ENCODE measurements at regions not wholly inside any gene's neighbourhood (a gene's known extent, or its start where the extent isn't known, plus 50 kb on each side); places are given as distances from the start of the nearest gene placed in this dataset.

DNA sequence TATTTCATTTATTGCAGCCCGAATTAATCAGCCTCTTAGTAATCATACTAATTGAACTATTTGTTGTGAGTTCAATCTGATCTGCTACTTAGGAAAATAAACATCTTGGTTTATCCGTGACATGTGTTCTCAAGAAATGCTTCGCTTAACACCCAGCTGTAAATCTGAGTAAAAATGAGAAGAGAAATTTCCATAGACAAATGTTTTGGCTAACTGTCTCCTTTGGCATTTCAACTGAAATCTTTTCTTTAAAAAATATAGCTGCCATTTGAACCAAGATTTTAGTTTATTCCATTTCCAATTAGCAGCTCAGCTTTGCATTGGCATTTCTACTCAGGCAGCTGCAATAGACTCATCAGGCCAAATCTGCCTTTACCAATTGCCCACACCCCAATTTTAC, 180.5 kb upstream of the PTER start:
- TF ChIP-seq CTCF (IDR thresholded peaks at IDR 0.05) (no peak), POLR2A (IDR thresholded peaks at IDR 0.05) (no peak)
